NCI-H1694 (cell line): ENCODE measurements at regions not wholly inside any gene's neighbourhood (a gene's known extent, or its start where the extent isn't known, plus 50 kb on each side); places are given as distances from the start of the nearest gene placed in this dataset.
A peak's percentile ranks its signal among the peaks of the same experiment; 100 is the strongest.
"Not testable (repeated sequence)": the region's sequence is repeated elsewhere in the genome, so short reads cannot be mapped to it uniquely, and the experiment has no call there.

Source experiments
- DNase-seq: peaks from one replicate; lab custom pipeline; 2025; lab: John Stamatoyannopoulos, UW

GRCh38 chr6:137399881-137400443, 94.2 kb downstream of the OLIG3 start:
- DNase-seq: peak; percentile 20

DNA sequence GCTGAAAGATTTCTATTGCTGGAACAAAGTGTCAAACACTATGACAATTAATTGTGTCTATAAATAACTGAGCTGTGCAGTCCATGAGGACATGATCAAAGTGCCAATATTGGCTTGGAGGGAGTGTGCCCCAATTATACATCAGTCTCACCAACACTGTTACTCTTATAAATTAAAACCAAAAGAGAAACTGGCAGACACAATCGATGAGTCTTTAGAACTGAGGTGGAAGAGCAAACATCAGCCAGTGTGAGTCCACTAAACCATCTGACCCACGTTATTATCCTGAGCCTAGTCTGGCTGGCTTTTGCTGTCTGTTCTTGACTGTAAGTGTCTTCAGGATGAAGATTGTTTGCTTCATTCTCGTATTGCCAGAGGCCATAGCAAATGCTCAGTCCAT, 98.9 kb downstream of the OLIG3 start:
- DNase-seq: no peak

DNA sequence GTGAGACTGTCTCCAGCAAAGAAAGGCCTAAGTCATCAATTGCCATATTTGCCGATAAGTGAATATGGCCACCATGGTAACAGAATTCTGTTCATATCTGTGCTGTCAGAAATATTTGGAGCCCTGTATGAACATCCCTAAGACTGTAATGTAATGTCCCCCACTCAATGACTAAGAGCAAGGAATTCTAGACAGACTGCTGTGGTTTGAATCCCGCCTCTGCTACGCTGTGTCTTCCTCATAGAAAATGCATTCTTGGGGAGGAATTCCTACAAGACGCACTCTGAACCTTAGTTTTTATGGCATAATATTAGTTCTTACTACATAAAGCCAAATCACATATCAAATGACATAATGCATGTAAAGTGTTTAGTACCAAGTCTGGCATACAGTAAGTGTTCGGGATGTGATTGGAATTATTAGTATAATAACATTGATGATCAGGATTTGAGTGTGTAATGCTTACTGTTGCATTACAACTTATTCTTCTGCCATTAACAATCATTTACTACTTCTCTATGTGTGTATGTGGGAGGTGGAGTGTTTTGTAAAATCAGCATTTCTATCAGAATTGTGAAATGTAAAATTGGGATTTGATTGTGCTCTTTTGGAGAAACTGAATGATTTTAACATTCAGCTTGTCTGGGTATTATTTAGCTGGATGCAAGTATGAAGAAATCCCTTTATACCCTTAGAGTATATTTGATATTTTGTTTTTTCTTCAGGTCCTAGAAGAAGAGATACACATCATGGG, 103.0 kb downstream of the OLIG3 start:
- DNase-seq: no peak

DNA sequence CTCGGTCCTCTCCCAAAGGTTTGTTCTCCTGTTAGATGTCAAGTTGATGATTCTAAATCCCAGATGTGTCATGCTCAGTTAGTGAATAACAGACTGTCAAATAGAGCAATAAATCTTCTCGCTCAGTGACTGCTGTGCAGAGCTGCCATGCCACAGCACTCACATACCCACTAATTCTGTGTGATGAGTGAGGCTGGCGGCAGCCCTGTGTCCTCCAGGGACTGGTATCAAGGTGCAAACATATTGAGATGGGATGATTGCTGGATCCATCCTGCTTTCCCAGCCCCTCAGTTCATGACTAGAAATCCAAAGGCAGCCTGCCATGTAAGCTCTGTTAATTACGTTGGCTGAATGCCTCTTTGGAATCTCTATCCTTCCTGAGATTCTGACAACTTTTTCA, 103.9 kb downstream of the OLIG3 start:
- DNase-seq: peak; percentile 63

- no peak for DNase-seq
These were observed 105.0 kb downstream of the OLIG3 start for GRCh38 chr6:137389150-137389704.

GRCh38 chr6:137387096-137387764, 107.0 kb downstream of the OLIG3 start:
- no peak for DNase-seq

DNA sequence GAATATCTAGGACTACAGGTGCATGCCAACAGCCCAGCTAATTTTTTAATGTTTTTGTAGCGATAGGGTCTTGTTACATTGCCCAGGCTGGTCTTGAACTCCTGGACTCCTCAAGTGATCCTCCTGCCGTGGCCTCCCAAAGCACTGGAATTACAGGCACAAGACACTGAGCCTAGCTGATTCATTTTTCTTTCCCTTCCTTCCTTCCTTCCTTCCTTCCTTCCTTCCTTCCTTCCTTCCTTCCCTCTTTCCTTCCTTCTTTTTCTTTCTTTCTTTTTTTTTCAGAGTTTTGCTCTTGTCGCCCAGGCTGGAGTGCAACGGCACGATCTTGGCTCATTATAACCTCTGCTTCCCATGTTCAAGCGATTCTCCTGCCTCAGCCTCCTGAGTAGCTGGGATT, 110.9 kb downstream of the OLIG3 start:
- not testable (repeated sequence) for DNase-seq

DNA sequence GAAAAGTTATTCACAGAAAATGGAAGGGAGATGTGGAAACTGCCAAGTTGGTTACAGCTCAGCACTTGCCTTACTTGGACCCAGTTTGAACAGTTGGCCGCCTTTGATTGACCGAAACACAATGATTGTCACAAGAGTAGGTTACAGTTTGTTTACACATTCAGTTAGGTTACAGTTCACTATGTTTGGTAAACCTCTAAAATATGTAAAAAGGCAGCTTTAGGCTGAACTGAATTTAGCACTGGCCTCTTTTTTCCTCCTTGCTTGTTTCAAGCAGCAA, 116.2 kb downstream of the OLIG3 start:
- DNase-seq: no peak

GRCh38 chr6:137373296-137373695, 120.9 kb downstream of the OLIG3 start:
- no peak for DNase-seq

DNA sequence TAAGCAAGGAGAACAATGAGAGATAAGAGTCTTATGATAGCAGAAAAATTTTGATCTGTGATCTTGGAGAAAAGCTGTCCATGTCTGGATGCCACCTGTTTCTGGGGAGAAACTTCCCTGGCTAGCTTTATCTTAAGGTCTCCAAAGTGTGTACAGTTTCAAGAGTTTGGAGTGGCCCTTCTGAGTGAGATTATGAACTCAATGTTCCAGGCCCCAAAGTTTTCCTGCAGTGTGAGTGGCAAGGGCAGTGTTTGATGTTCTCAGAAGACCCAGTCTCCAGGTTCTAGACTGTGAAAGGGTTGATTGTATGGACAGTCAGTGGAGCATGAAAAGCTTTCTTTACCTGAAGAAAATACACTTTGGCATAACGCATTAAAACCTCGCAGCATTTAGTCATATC, 121.7 kb downstream of the OLIG3 start:
- no peak for DNase-seq

- DNase-seq: no peak
These were observed 122.6 kb downstream of the OLIG3 start for GRCh38 chr6:137371634-137372016.

DNA sequence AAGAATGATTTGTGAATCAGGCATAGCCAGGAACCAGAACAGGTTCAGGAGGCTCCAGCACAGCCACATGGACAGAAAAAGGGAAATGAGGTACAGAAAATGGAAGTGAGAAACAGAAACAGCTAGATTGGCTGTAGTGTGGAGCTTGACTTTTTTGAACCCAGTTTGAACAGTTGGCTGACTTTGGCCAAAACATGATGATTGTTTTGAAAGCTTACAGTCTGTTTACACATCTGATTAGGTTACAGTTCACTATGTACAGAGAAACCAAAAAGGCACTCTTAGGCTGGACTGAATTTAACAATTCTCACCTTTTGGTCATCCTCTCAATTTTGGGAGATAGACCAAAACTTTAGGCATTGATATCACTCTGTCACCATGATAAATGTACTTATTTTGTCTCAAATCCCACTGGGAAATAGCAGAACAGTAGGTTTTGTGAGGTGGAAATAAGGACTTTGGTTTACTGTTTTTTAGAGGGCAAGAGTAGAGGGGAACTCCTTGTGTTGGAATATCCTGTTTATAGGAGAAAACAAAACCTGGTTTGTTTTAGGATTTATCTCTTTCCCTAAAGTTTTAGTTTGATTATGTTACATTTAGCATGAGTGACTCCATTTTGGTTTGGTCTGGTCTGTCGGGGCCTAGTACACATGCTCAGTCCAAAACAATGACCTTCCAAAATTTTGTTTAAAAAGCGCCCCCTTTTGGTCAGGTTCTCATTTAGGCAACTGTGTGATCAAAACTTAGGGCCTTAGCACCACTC, 123.1 kb downstream of the OLIG3 start:
- no peak for DNase-seq

GRCh38 chr6:137369136-137369535, 125.1 kb downstream of the OLIG3 start:
- DNase-seq: no peak

DNA sequence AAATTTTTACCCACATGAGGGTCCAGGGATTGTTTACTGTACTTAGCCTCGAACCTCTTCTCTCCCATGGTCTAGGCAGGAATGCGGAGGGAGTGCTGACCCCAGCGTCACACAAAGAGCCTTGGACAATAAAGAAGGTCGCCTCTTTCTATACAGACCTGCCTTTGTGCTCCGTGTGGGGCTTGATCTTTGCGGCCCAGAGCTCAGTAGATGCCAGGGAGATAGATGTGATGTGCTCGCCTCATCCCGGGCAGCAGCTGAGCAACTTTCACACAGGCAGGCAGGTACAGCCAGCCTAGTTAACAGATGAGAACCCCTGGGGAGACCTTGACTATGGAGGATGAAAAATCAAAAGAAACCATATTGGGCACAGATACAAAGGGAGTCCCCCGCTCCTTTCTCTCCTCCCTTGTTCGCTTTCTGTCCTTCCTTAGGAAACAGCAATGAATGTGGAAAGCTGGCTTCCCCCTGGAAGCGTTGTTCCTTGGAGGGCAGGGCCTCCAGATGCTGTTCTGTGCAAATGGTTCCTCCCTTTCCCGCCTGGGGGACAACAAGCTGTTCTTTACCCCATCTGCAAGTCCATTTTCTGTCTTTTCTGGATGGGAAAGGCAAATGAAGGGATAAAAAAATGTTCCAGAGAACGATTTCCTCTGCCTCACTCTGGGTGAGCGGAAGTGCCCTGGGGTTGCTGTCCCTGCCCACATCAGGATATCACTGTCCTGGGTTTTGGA, 128.3 kb downstream of the OLIG3 start:
- no peak for DNase-seq

DNA sequence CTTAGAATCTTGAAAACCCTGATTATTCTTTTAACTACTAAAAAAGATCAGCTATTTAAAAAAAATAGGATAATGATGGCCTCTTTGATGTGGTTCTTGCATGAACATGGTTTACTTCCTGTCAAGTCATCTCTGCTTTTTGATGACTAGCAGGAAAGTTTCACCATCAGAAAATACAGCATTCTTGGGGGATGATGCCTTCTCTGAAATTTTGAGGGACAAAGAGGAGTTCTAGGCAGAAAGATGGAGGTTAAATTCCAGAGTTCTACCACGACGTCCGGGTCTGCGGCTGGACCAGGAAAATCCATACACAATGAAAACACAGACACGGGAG, 130.4 kb downstream of the OLIG3 start:
- DNase-seq: no peak

DNA sequence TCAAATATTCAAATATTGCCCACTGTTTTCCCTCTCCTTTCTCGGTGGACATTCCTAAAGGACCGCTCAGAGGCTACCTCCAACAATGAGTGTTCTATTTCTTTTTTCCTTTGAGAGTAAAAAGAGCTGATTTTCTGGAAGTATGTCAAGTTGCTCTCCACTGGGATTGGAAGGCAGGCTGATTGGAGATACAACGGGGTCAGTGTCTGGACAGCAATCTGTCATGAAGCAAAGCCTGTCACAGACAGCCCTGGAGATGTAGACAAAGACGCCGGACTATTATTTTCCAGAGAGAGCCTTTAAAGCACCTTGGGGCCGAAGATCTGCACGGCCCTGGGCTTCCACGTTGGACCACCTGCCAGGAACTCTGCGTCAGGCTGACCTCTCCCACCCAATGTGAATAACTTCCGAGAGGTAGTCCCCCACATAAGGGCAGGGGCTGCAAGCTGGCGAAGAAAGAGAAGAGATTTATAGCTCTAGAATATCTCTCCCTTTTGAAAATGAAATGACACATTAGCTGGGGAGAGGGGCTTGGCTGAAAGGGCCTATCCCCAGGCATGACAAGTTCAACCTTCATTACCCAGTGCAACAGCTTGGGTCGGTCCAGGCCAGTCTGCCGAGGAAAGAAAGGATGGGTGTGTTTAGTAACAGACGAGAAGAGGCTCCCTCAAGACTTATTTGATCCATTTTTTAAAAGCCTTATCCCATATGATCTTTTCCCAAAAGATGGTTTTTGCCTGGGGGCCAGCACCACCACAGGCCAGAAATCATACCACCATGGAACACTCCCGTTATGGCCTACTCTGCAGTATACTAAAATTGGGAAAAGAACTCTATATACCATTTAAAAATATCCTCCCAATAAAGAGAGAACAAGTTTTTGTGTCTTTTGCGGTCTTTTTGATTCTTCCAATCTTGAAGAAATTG, 131.1 kb downstream of the OLIG3 start:
- no peak for DNase-seq

DNA sequence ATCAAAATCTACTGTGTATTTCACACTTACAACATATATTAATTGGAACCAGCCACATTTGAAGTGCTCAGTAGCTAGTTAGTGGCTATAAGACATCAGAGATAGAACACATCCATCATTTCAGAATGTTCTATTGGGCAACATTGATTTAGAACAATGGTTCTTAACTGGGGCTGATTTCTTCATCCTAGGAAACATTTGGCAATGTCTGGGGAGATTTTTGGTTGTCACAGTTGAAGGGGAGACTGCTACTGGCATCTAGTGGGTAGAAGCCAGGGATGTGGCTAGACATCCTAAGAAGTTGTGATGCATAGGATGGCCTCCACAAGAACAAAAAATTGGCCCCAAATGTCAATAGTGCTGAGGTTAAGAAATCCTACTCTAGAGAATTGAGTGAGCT, 132.5 kb downstream of the OLIG3 start:
- DNase-seq: no peak

DNA sequence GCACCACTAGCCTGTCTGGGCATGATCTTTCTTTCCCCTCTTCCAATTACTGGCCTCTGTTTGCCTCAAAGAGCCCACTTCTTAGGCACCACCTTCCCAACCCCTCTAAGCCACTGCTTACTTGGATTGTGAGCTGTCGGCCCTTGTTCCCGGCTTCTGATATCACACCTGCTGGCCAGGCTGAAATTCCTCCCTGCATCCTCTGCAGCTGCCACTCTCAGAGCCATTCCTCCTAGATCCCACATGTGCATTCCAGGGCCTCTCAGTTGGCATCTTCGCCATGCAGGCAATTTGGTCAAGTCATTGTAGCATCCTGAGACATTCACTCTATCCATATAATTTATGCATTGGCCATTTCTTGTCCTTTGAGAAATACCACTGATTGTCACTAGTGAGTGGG, 135.9 kb downstream of the OLIG3 start:
- DNase-seq: no peak

- no peak for DNase-seq
These were observed 136.3 kb downstream of the OLIG3 start for GRCh38 chr6:137357948-137358266.

DNA sequence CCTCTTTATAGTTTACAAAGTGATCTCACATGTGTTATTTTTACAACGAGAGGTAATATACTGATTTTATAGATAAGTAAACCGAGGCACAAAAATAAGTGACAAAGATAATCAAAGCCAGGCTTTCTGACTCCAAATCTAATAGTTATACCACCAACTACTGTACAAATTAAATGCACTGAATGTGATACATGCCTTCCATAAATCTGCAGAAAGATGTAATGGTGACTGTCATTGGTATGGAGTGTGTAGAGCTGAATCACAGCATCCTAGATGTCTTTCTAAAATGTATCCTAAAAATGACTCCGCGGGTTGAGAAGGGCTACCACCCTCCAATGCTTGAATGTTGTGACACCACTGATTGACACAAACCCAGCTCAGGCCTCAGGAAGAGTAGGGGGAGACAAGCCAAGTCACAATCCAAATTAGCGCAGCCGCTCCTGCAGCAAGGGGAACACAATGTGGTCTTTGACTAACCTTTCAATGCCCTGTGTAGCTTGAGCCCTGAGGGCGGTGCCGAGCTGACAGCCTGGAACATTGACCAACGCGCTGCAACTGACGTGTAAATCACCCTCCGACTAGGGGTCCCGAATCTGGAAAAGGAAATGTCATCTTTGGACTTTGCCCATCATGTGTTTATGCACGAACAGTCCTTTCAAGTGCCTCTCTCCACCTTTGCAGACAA, 136.8 kb downstream of the OLIG3 start:
- no peak for DNase-seq
